Psoas muscle (tissue), 7 donors: ENCODE measurements at regions not wholly inside any gene's neighbourhood (a gene's known extent, or its start where the extent isn't known, plus 50 kb on each side); places are given as distances from the start of the nearest gene placed in this dataset.

Source experiments
- ATAC-seq, 4 donors: fragments of 200-7000 bp; cut with Tn5 transposase; one replicate each; pipeline ENCODE4 v1.9.1; 2020; ENCODE audit warnings: moderate library complexity in 3 of 4, mild to moderate bottlenecking in 2 of 4
- DNase-seq, 2 donors: peaks; one replicate each; pipeline ENCODE4 v3.0.0-alpha.2; 2020
- H3K27ac ChIP-seq: fragments of 200-600 bp; one replicate; pipeline ENCODE4 v1.8.0; 2022
- H3K27me3 ChIP-seq, 3 donors: fragments of 200-600 bp in 1 of 3; one replicate each; pipeline versions ENCODE4 v1.6.1 to v1.8.0; 2013 to 2022; ENCODE audit warnings: low read length in 2 of 3, mild to moderate bottlenecking in 2 of 3, moderate library complexity in 1 of 3; ENCODE audit not compliant: insufficient read depth in 3 of 3
- H3K36me3 ChIP-seq, 2 donors: fragments of 200-600 bp in 1 of 2; one replicate each; pipeline versions ENCODE4 v1.6.1 to v1.8.0; 2013 to 2022; ENCODE audit warnings: low read depth in 1 of 2, mild to moderate bottlenecking in 1 of 2, moderate library complexity in 1 of 2; ENCODE audit not compliant: insufficient read depth in 1 of 2
- H3K4me1 ChIP-seq: fragments of 200-600 bp; one replicate; pipeline ENCODE4 v1.8.0; 2022
- H3K4me3 ChIP-seq: fragments of 200-600 bp; one replicate; pipeline ENCODE4 v1.8.0; 2022; ENCODE audit warnings: mild to moderate bottlenecking
- H3K9me3 ChIP-seq: fragments of 200-600 bp; one replicate; pipeline ENCODE4 v1.8.0; 2022
- CTCF ChIP-seq: fragments of 200-600 bp; IDR thresholded peaks from one replicate; pipeline ENCODE4 v1.8.0; 2022; ENCODE audit warnings: antibody characterized with exemption
- WGBS, 3 donors: extraction: QIAGEN DNeasy Blood & Tissue Kit; methylation state at CpG; one replicate each; pipeline versions ENCODE4 v1.1.6 to v1.1.7; 2013; 5-methylcytosine and 5-hydroxymethylcytosine counted together
- intact Hi-C, 2 donors: fragments of 100-400 bp; cut with DNase I; formaldehyde crosslinking; loops; one replicate each; pipeline versions ENCODE4 v1.11.0 to v1.14.2; 2022
- donor health status: healthy with polysubstance abuse.
- donor health status: DM: no; HTN: no; CAD: no; lungs with moderate emphysema.
- donor health status: Bipolar disorder and iron deficiency.
- donor health status: healthy.
- donor health status: DM: yes; HTN: yes; CAD: no.
- donor health status: DM: no; HTN: no; CAD: no.
- donor health status: DM: yes; HTN: yes; CAD: no.

GRCh38 chr5:124121198-124121597 lies 609.2 kb downstream of the CSNK1G3 start:
- H3K4me1 ChIP-seq = peaks cover 5% of the 10 kb centered on the region
- 94 to 97% (median 97%) methylated on average over 2 of the region's 2 CpGs for WGBS, 3 donors
- H3K27me3 ChIP-seq = no peaks in the 10 kb centered on the region
- intact Hi-C loops = no loop called here
- DNase-seq = no peak
- ATAC-seq = no peak
- H3K27ac ChIP-seq = no peak overlapping the region
- H3K36me3 ChIP-seq = no peaks in the 10 kb centered on the region
- no peak for TF ChIP-seq CTCF
- no peak overlapping the region for H3K4me3 ChIP-seq
- no peaks in the 10 kb centered on the region for H3K9me3 ChIP-seq

GRCh38 chr5:124114911-124115310 lies 602.9 kb downstream of the CSNK1G3 start:
- Histone ChIP-seq H3K27me3 (no peaks in the 10 kb centered on the region), H3K4me1 (no peaks in the 10 kb centered on the region), H3K4me3 (no peak overlapping the region), H3K36me3 (no peaks in the 10 kb centered on the region), H3K27ac (no peak overlapping the region), H3K9me3 (no peaks in the 10 kb centered on the region)
- DNase-seq (no peak), ATAC-seq (no peak)
- TF ChIP-seq CTCF = no peak
- intact Hi-C loops = no loop called here

DNA sequence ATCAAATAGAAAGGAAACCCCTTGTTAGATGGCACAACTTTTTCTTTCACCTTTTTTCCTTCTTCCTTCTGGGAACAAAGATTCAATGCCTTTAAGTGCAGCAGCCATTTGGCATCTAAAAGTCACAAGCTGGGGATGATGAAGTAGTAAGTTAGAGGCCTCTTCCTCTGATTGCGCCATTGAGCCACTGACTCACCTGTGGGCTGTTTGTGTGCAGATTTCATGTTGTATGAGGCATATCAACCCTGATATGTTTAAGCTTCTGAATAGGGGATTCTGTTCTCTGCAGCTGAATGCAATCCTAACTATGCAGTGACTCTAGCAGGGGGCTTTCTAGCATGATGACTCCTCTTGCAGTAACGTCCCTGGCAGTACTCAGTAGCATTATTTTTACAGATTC lies 599.9 kb downstream of the CSNK1G3 start:
- no peaks in the 10 kb centered on the region for H3K4me1 ChIP-seq
- no peaks in the 10 kb centered on the region for H3K9me3 ChIP-seq
- H3K4me3 ChIP-seq = no peak overlapping the region
- intact Hi-C loops = no loop called here
- ATAC-seq (no peak), DNase-seq (no peak)
- no peak overlapping the region for H3K27ac ChIP-seq
- H3K36me3 ChIP-seq = no peaks in the 10 kb centered on the region
- TF ChIP-seq CTCF = no peak
- WGBS, 3 donors = 87 to 91% (median 90%) methylated on average over 2 of the region's 2 CpGs
- no peaks in the 10 kb centered on the region for H3K27me3 ChIP-seq

- H3K27me3 ChIP-seq = no peaks in the 10 kb centered on the region
- no peaks in the 10 kb centered on the region for H3K4me1 ChIP-seq
- H3K36me3 ChIP-seq = no peaks in the 10 kb centered on the region
- WGBS, 3 donors = 97 to 100% (median 100%) methylated on average over 1 of the region's 1 CpG
- ATAC-seq (no peak), DNase-seq (no peak)
- H3K9me3 ChIP-seq = no peaks in the 10 kb centered on the region
- intact Hi-C loops = no loop called here
- H3K27ac ChIP-seq = no peak overlapping the region
- H3K4me3 ChIP-seq = no peak overlapping the region
- no peak for TF ChIP-seq CTCF
Observed at GRCh38 chr5:124110942-124111341, 599.0 kb downstream of the CSNK1G3 start.

- Histone ChIP-seq H3K27ac (no peak overlapping the region), H3K4me1 (no peaks in the 10 kb centered on the region), H3K36me3 (no peaks in the 10 kb centered on the region), H3K4me3 (no peak overlapping the region), H3K9me3 (no peaks in the 10 kb centered on the region), H3K27me3 (no peaks in the 10 kb centered on the region)
- ATAC-seq (no peak), DNase-seq (no peak)
- intact Hi-C loops = no loop called here
- WGBS, 3 donors = 64 to 84% (median 77%) methylated on average over 2 of the region's 2 CpGs
- no peak for TF ChIP-seq CTCF
Observed at GRCh38 chr5:124105326-124105725, 593.3 kb downstream of the CSNK1G3 start.
